HG03139 (cell line): ENCODE measurements at regions not wholly inside any gene's neighbourhood (a gene's known extent, or its start where the extent isn't known, plus 50 kb on each side); places are given as distances from the start of the nearest gene placed in this dataset.

ENCODE experiments used
- ATAC-seq: cut with Tn5 transposase; IDR thresholded peaks from one replicate; pipeline ENCODE4 v1.9.1; 2021; ENCODE audit not compliant: unreplicated experiment

- no peak for ATAC-seq
These were observed 193.3 kb upstream of the TOPAZ1 start for GRCh38 chr3:44048196-44048924.

GRCh38 chr3:44048949-44049348, 192.7 kb upstream of the TOPAZ1 start:
- ATAC-seq: no peak

GRCh38 chr3:44050101-44050500, 191.6 kb upstream of the TOPAZ1 start:
- ATAC-seq: no peak

GRCh38 chr3:44050867-44051266, 190.8 kb upstream of the TOPAZ1 start:
- ATAC-seq: no peak

- ATAC-seq: no peak
These were observed 185.7 kb upstream of the TOPAZ1 start for GRCh38 chr3:44055951-44056350.

GRCh38 chr3:44056446-44057240, 185.0 kb upstream of the TOPAZ1 start:
- ATAC-seq: no peak

DNA sequence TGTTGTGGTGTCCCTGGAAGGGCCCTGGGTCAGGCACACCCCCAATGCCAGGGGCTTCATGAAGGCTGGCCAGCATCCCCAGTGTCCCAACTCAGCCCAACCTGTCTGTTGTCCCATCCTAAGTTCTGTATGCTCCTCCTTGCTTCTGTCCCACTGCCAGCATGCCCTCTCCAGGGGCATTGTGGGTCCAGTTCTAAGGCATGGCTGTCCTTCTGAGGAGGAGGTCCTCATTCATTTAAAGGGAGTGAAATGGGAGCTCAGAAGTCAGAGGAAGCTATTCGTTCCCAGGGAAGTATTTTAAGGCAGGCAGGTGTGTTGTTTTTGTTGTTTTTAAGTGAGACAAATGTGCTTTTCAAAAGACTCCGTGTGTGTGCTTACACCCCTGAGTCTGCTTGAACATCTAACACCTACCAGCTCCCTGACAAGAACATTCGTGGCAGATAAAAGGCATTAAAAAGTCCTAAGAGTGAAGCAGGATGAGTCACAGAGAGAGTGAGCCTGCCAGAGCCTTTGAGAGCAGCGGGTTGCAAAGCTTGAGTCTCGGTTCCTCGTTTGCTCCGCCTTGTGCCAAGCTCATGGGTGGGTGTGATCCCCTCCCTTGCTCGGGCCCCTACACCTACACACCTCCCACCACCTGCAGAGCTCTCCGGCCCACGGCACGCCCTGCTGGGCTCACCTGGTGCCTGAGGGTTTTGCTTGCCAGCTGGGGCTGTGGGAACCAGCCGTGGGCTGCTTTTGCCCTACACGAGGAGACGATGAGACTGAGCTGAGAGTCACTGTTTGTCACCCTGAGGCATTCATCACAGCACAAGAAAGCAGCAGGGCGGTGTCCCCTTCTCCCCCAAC, 183.4 kb upstream of the TOPAZ1 start:
- ATAC-seq: peak; percentile 92

DNA sequence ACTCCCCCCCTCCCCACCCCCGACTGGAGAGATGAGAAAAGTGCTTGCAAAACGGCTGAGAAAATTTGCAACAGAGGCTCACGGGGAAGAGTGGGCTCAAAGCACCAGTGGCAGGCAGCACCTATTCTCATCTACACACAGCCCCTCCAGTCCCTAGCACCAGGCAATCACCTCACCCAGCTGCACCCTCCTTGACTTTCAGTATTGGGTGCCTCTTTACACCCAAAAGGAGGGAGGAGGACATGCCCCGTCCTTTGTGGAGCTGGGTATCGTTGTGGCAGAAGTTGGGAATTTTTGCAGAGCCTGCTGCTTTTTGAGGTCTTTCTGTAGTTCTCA, 182.8 kb upstream of the TOPAZ1 start:
- ATAC-seq: no peak

DNA sequence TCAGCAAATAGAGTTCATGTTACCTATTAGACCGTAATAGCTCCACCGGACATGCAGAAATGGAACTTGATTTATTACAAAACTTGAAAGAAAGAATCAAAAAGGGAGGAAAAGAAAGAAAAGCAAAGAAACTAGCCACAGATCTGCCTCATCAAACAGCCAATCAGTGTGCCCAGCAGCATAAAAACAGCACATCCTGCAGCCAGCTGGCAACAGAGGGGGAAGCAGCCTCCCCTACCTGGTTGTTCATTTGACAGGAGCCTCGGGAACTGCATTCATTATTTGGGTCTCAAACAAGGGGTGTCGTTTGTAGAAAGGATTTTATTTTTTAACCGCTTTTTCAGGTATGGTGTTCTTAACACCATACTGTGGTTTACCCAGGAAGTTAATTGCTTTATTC, 181.5 kb upstream of the TOPAZ1 start:
- no peak for ATAC-seq

GRCh38 chr3:44061268-44061667, 180.4 kb upstream of the TOPAZ1 start:
- no peak for ATAC-seq

DNA sequence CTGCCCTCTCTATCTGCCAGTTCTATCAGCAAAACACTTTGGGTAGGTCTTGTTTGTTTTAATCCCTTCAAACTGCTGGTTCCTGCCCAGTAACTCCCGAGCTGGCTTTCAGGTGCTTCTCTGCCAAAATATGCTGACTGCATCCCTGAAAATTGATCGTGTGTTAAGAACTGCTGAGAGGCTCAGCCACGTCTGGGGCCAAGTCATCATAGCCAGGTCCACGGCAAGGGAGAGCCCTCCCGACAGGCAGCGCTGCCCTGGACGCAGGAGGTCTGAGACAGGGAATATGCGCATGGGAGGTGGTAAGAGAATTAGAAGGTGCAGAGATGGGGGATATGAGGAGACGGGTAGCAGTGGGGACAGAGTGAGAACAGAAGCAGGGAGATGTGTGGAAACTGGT, 179.7 kb upstream of the TOPAZ1 start:
- no peak for ATAC-seq

- no peak for ATAC-seq
These were observed 176.2 kb upstream of the TOPAZ1 start for GRCh38 chr3:44065311-44066094.

DNA sequence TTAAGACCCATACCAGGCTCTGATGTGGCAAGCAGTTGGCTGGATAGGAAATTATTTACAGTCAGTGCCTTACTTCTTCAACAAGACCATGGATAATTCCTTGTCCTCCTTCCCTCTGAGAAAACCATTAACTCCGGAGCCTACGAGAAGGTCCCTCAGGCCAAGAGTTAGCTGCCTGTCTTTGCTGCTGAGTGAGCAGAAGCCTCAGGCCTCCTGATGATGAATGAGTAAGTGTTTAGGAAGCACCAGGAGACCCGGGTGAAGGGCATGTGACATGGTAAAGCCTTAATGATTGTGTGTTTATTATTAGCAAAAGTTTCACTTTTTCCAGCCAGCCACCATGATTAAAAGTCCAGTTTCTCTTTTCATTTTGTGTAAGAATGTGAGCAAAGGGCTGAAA, 174.9 kb upstream of the TOPAZ1 start:
- no peak for ATAC-seq

- no peak for ATAC-seq
These were observed 174.3 kb upstream of the TOPAZ1 start for GRCh38 chr3:44067431-44067830.

GRCh38 chr3:44068753-44069152, 172.9 kb upstream of the TOPAZ1 start:
- ATAC-seq: no peak

DNA sequence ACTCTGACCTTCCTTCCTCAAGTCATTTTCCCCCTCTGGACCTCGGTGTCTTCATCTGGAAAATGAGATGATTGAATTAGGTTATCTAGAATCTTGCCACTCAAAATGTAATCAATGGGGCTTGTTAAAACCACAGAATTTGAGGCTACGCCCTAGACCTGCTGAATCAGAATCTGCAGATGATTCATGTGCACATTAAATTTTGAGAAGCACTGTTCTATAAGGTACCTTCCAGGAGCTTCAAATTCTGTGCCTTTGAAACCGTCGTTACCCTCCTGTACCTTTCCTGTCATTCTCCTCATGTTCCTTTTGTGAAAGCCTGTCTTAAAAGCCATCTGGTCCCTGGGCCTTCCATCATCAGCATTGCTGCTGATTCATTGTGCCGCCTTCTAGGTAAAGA, 172.4 kb upstream of the TOPAZ1 start:
- no peak for ATAC-seq

DNA sequence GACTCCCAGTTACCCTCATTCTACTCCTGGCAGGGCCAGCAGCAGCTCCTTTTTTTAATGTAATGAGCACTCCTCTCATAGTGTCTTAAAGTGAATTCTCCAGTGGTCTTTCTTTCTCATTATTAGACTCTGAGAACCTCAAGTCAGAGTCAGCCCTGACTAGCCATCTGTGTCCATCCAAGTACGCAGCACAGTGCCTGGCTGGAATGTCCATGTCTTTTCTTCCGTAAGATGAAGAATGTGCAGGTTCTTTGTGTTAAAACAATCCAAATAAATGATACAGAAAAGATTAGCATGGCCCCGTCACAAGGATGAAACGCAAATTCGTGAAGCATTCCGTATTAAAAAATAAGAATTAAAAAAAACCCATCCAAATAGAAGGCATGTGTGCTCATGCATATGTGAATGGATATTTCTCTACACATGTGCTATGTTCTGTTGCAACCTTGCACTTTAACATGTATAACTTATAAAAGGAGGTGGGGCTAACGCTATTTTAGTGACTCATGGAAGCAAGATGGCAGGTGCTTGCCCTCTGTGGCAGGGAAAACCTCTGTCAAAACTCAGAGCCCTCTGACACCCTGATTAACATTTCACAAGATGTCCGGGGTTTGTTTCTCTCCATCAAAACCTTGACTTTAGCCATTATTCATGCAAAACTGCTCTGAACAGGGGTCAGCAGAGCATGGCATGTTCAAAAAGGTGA, 170.7 kb upstream of the TOPAZ1 start:
- no peak for ATAC-seq

DNA sequence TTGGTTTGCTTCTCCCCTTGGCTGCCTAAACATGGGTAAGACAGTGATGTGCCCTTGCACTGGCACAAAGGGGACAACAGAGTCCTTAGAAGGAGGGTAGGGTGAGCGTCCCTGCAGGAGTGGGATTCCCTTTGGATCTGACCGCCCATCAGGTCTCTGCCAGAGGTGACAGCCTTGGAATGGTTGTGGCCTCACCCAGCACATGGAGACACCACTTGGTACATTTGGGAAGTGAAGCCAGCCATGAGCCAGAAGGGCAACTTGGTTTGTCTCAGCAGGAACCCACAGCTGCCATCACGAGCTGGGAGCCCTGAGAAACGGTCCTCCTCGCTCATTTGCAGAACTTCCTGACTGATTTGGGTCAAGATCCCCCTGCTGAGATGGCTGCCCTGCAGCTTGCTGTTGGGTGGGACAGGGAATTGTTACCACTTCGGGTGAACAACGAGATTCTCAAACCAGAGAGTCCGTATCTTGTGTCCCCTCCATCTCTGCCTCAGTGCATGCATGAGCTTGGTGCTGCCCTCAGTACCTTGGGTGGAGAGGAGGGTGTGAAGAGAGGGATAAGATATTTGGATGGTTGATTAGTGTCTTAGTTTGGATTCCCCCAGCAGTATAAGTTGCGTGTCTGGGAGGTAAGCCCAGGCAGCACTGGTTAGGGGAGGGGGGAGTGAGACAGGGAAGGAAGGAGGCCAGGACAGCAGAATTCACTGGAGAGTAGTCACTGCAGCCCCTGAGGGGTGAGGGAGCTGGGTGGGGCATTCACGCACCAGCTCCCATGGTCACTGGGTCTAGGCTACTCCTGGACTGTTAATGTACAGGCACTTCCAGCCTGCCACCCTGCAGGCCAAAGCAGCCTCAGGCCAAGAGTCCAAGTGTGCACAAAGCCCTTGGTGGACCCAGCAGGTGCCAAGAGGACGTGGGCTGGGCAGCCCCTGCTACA, 168.8 kb upstream of the TOPAZ1 start:
- no peak for ATAC-seq

GRCh38 chr3:44074181-44074580, 167.5 kb upstream of the TOPAZ1 start:
- ATAC-seq: no peak
